ENCODE measurements at regions not wholly inside any gene's neighbourhood (a gene's known extent, or its start where the extent isn't known, plus 50 kb on each side); places are given as distances from the start of the nearest gene placed in this dataset.

DNA sequence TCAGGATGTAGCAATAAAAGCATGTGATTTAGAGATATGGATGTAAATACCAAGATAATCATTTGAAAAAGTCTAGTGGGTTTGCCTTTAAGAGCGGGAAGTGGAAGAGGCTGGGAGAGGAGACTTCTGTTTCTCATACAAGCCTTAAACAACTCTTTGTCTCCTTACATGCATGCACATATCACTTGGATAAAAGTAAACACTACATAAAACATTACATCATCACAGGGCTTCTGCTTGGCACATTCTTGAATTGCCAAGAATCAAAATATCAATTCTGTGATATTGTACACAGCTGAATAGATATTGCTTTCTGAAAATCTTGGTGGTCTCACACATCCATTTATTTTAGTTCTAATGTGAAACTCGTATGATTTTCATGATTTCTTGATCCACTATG lies 57.6 kb downstream of the FOXD1 start:
- no peaks in the 10 kb centered on the region for H3K36me3 Mint-ChIP-seq (ENCODE audit: unreplicated experiment)
- no peak for DNase-seq (ENCODE audit: extremely low spot score, unreplicated experiment)
- H3K27ac Mint-ChIP-seq (ENCODE audit: unreplicated experiment): no peak overlapping the region
- TF ChIP-seq, protein P1, sequence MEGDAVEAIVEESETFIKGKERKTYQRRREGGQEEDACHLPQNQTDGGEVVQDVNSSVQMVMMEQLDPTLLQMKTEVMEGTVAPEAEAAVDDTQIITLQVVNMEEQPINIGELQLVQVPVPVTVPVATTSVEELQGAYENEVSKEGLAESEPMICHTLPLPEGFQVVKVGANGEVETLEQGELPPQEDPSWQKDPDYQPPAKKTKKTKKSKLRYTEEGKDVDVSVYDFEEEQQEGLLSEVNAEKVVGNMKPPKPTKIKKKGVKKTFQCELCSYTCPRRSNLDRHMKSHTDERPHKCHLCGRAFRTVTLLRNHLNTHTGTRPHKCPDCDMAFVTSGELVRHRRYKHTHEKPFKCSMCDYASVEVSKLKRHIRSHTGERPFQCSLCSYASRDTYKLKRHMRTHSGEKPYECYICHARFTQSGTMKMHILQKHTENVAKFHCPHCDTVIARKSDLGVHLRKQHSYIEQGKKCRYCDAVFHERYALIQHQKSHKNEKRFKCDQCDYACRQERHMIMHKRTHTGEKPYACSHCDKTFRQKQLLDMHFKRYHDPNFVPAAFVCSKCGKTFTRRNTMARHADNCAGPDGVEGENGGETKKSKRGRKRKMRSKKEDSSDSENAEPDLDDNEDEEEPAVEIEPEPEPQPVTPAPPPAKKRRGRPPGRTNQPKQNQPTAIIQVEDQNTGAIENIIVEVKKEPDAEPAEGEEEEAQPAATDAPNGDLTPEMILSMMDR (IDR thresholded peaks at IDR 0.05): no peak
- no peaks in the 10 kb centered on the region for H3K9me3 Mint-ChIP-seq (ENCODE audit: unreplicated experiment)
- no peak overlapping the region for H3K4me3 Mint-ChIP-seq (ENCODE audit: unreplicated experiment)
- peaks cover 34% of the 10 kb centered on the region for H3K4me1 Mint-ChIP-seq (ENCODE audit: unreplicated experiment)
- H3K27me3 Mint-ChIP-seq (ENCODE audit: unreplicated experiment): no peaks in the 10 kb centered on the region

DNA sequence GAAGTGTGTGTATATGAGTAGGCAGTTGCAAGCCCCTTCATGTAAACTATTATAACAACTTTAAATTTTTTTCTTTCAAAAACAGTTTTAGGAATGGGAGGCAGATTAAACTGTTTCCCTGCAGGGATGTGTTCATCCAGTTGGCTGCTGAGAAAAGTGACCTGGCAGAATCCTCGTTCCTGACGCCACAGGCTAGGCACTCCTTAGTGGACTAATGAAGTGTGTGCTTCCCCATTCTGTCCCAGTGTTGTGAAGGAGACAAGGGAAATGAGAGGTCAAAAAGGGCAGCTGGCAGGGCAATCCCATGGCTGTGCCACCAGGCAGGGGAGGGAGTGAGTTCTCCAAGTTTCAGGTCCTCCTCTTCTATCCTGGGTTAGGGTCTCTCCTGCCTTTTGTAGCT lies 59.8 kb downstream of the FOXD1 start:
- no peak overlapping the region for H3K4me3 Mint-ChIP-seq (ENCODE audit: unreplicated experiment)
- no peaks in the 10 kb centered on the region for H3K27me3 Mint-ChIP-seq (ENCODE audit: unreplicated experiment)
- peaks cover 18% of the 10 kb centered on the region for H3K4me1 Mint-ChIP-seq (ENCODE audit: unreplicated experiment)
- DNase-seq (ENCODE audit: extremely low spot score, unreplicated experiment): no peak
- TF ChIP-seq, protein P1 (IDR thresholded peaks at IDR 0.05): no peak
- peaks cover 6% of the 10 kb centered on the region for H3K9me3 Mint-ChIP-seq (ENCODE audit: unreplicated experiment)
- H3K27ac Mint-ChIP-seq (ENCODE audit: unreplicated experiment): no peak overlapping the region
- H3K36me3 Mint-ChIP-seq (ENCODE audit: unreplicated experiment): peaks cover 9% of the 10 kb centered on the region

DNA sequence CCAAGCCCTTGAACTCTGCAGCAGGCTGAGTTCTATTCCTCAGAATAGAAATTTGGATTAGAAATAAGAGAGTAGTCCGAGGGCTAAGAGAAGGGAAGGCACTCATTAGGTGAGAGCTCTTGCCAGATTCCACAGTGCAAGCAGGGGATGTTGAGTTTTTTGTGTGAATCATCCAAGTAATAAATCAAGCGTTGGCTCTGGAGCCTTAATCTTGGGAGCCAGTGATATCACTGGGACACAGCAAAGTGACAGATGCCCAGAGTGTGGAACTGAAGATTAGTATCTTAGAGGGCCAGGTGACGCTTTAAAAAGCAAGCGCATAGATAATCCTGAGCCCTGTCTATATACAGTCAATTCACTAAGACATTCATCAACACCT lies 60.3 kb downstream of the FOXD1 start:
- Mint-ChIP-seq H3K27me3 (ENCODE audit: unreplicated experiment) (no peaks in the 10 kb centered on the region), H3K4me3 (ENCODE audit: unreplicated experiment) (no peak overlapping the region), H3K27ac (ENCODE audit: unreplicated experiment) (peak overlapping the region; percentile 50), H3K4me1 (ENCODE audit: unreplicated experiment) (peaks cover 13% of the 10 kb centered on the region), H3K36me3 (ENCODE audit: unreplicated experiment) (peaks cover 11% of the 10 kb centered on the region), H3K9me3 (ENCODE audit: unreplicated experiment) (peaks cover 9% of the 10 kb centered on the region)
- TF ChIP-seq, protein P1 (IDR thresholded peaks at IDR 0.05): no peak
- no peak for DNase-seq (ENCODE audit: extremely low spot score, unreplicated experiment)

DNA sequence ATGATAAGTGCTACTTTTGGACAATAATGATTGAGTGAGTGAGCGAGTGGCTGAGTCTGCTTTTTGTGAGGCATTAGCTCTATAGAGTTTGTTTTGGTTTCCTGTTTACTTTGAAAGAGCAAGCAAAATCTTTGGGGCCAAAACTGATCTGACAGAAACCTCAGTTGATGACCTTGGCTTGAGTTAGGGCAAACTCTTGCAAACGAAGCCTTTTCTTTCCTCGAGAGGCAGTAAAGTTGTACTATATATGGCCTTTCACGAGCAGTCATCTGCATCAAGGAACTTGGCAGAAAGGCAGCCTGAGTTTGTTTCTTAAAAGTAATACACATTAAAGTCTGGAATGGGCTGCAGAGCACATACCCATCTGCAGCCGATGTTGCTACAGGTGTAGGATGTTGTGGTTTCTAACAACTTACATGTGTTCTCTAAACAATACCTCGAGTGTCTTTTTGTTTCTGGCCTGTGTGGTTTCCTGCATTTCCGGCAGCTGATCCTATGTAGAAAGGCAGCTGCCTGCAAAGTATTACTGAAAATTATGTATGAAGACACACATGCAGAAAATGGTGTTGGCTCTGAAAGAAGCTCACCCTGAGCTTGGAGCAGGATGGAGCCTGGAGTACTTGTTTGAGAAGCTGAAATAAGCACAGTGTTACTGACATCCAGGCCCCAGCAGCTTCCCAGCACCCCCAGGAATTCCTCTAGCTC lies 60.8 kb downstream of the FOXD1 start:
- Mint-ChIP-seq H3K4me3 (ENCODE audit: unreplicated experiment) (no peak overlapping the region), H3K36me3 (ENCODE audit: unreplicated experiment) (peaks cover 11% of the 10 kb centered on the region), H3K27ac (ENCODE audit: unreplicated experiment) (peak overlapping the region; percentile 50), H3K4me1 (ENCODE audit: unreplicated experiment) (peaks cover 10% of the 10 kb centered on the region), H3K27me3 (ENCODE audit: unreplicated experiment) (no peaks in the 10 kb centered on the region), H3K9me3 (ENCODE audit: unreplicated experiment) (peaks cover 12% of the 10 kb centered on the region)
- TF ChIP-seq, protein P1 (IDR thresholded peaks at IDR 0.05): no peak
- DNase-seq (ENCODE audit: extremely low spot score, unreplicated experiment): no peak

DNA sequence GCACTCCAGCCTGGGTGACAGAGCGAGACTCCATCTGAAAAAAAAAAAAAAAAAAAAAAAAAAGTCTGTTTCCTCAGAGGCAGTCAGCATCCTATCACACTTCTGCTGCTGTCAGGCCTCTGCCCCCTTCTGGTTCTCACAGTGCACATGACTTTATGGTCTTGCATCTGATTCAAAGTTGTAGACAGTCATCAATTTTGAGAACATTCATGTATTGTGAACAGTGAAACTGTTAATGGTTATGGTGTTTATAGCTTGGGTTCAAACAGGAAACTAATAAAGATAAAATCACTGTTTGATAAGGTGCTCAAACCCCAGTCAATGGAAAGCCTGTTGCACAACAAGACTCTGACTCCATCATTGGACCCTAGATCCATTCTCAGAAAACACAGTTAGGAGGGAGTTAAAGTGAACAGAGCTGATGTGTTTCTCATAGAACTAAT lies 61.4 kb downstream of the FOXD1 start:
- TF ChIP-seq, protein P1 (IDR thresholded peaks at IDR 0.05): no peak
- DNase-seq (ENCODE audit: extremely low spot score, unreplicated experiment): no peak
- H3K27me3 Mint-ChIP-seq (ENCODE audit: unreplicated experiment): no peaks in the 10 kb centered on the region
- no peak overlapping the region for H3K4me3 Mint-ChIP-seq (ENCODE audit: unreplicated experiment)
- H3K36me3 Mint-ChIP-seq (ENCODE audit: unreplicated experiment): peaks cover 11% of the 10 kb centered on the region
- H3K9me3 Mint-ChIP-seq (ENCODE audit: unreplicated experiment): peaks cover 12% of the 10 kb centered on the region
- peaks cover 10% of the 10 kb centered on the region for H3K4me1 Mint-ChIP-seq (ENCODE audit: unreplicated experiment)
- H3K27ac Mint-ChIP-seq (ENCODE audit: unreplicated experiment): no peak overlapping the region
